CD4-positive, alpha-beta T cell (primary cell): ENCODE measurements at regions not wholly inside any gene's neighbourhood (a gene's known extent, or its start where the extent isn't known, plus 50 kb on each side); places are given as distances from the start of the nearest gene placed in this dataset.
"Not testable (repeated sequence)": the region's sequence is repeated elsewhere in the genome, so short reads cannot be mapped to it uniquely, and the experiment has no call there.

Source experiments
- ATAC-seq: fragments of 200-7000 bp; cut with Tn5 transposase; one replicate; pipeline ENCODE4 v1.10.0; 2022; ENCODE audit warnings: mild to moderate bottlenecking; ENCODE audit not compliant: poor library complexity
- CTCF ChIA-PET: fragments of 350-600 bp; sonication (Branson Sonifier 250); formaldehyde crosslinking; loops from one replicate; lab custom pipeline; 2021; ENCODE audit warnings: antibody characterized with exemption, inconsistent platforms; lab: Charles Lee
- POLR2A ChIA-PET: fragments of 350-600 bp; sonication (Branson Sonifier 250); formaldehyde crosslinking; loops from one replicate; lab custom pipeline; 2021; ENCODE audit warnings: antibody characterized with exemption, inconsistent platforms; lab: Charles Lee
- DNase-seq, 14 experiments: peaks; one replicate each; pipeline ENCODE4 v3.0.0-alpha.2; 2013 to 2020; ENCODE audit warnings: mixed read lengths in 2 of 14
- H3K27ac ChIP-seq, 2 donors: one replicate each; pipeline versions ENCODE4 v1.5.1 to v1.7.0; 2013; ENCODE audit warnings: low read length in 2 of 2, low read depth in 1 of 2, mild to moderate bottlenecking in 1 of 2
- H3K27me3 ChIP-seq, 2 experiments: 1 replicate in 1 of 2; 2 replicates in 1 of 2; pipeline versions ENCODE4 v1.6.1 to v1.7.0; 2013; ENCODE audit warnings: low read length in 2 of 2, control low read depth in 1 of 2, mild to moderate bottlenecking in 1 of 2, moderate library complexity in 1 of 2; ENCODE audit not compliant: insufficient read depth in 2 of 2, control insufficient read depth in 1 of 2
- H3K36me3 ChIP-seq: one replicate; pipeline ENCODE4 v1.6.1; 2013; ENCODE audit warnings: low read length, control low read depth; ENCODE audit not compliant: insufficient read depth
- H3K4me1 ChIP-seq: one replicate; pipeline ENCODE4 v1.6.1; 2013; ENCODE audit warnings: low read length, control low read depth; ENCODE audit not compliant: insufficient read depth
- H3K4me3 ChIP-seq: one replicate; pipeline ENCODE4 v1.5.1; 2013; ENCODE audit warnings: mild to moderate bottlenecking, low read length, moderate library complexity
- H3K9me3 ChIP-seq, 2 experiments: 1 replicate in 1 of 2; 2 replicates in 1 of 2; pipeline versions ENCODE4 v1.6.1 to v1.7.0; 2013; ENCODE audit warnings: low read length in 2 of 2, mild to moderate bottlenecking in 2 of 2, control low read depth in 1 of 2, moderate library complexity in 1 of 2; ENCODE audit not compliant: control insufficient read depth in 1 of 2, insufficient read depth in 1 of 2
- H3K27ac Mint-ChIP-seq: one replicate; pipeline ENCODE4 v1.8.0; 2020; ENCODE audit warnings: mixed read lengths
- H3K27me3 Mint-ChIP-seq: one replicate; pipeline ENCODE4 v1.8.0; 2021; ENCODE audit warnings: mixed read lengths
- H3K36me3 Mint-ChIP-seq: one replicate; pipeline ENCODE4 v1.8.0; 2021; ENCODE audit warnings: low read depth, mixed read lengths
- H3K4me1 Mint-ChIP-seq: one replicate; pipeline ENCODE4 v1.8.0; 2021; ENCODE audit warnings: low read depth, mixed read lengths
- H3K4me3 Mint-ChIP-seq: one replicate; pipeline ENCODE4 v1.8.0; 2020; ENCODE audit warnings: mild to moderate bottlenecking, mixed read lengths
- H3K9me3 Mint-ChIP-seq: one replicate; pipeline ENCODE4 v1.8.0; 2020; ENCODE audit warnings: mixed read lengths
- intact Hi-C, 2 experiments: fragments of 100-400 bp; cut with DNase I in 1 of 2; cut with micrococcal nuclease in 1 of 2; formaldehyde crosslinking; loops; one replicate each; pipeline versions ENCODE4 v1.15.1 to v1.9.0; 2023 to 2025; cut with DNase I, micrococcal nuclease

DNA sequence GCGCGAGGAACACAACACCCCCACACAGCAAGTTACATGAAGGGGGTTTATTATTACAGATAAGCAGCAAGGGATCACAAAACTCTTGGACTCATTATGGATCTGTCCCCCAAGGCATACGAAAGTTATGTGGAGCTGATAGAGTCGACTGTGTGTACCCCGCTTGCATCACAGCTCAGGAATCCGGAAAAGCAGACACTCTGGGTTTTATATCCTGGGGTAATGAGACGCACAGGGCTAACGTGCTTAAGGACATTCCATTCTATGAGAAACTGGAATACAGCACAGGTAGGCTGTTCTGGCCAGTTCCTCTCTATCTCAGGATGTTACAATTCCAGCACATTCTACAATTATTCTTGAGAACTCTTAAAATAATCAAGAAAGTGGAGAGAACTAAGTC, 401.4 kb downstream of the RPIA start:
- H3K9me3 ChIP-seq, H3K27ac Mint-ChIP-seq, H3K27me3 ChIP-seq, H3K36me3 Mint-ChIP-seq, H3K27me3 Mint-ChIP-seq, H3K4me3 Mint-ChIP-seq, H3K4me3 ChIP-seq, intact Hi-C loops, H3K9me3 Mint-ChIP-seq, DNase-seq, CTCF ChIA-PET, H3K4me1 ChIP-seq, POLR2A ChIA-PET, H3K27ac ChIP-seq, ATAC-seq, H3K36me3 ChIP-seq, H3K4me1 Mint-ChIP-seq: not testable (repeated sequence)

DNA sequence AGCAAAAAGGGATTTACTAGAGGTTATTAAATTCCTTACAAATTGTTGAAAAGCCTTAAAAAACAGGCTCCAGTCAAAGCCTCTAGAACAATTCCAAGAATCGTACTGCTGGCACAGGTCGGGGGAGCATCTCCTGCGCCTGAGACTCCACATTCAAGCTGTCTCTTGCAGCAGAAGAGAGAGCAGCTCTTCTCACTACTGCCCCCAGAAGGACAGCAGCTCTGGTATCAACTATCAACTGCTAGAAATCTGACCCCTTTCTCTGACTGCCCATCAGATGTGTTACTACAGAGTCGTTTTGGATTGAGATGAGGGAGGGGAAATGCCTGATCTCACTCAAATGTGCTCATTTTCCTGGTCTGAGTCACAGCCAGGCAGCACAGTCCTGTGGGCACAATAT, 403.6 kb downstream of the RPIA start:
- H3K4me1 ChIP-seq, H3K36me3 ChIP-seq, H3K4me3 ChIP-seq, H3K9me3 Mint-ChIP-seq, H3K27me3 ChIP-seq, POLR2A ChIA-PET, H3K27ac ChIP-seq, DNase-seq, H3K27me3 Mint-ChIP-seq, H3K9me3 ChIP-seq, H3K36me3 Mint-ChIP-seq, ATAC-seq, H3K27ac Mint-ChIP-seq, H3K4me1 Mint-ChIP-seq, H3K4me3 Mint-ChIP-seq, CTCF ChIA-PET, intact Hi-C loops: not testable (repeated sequence)

DNA sequence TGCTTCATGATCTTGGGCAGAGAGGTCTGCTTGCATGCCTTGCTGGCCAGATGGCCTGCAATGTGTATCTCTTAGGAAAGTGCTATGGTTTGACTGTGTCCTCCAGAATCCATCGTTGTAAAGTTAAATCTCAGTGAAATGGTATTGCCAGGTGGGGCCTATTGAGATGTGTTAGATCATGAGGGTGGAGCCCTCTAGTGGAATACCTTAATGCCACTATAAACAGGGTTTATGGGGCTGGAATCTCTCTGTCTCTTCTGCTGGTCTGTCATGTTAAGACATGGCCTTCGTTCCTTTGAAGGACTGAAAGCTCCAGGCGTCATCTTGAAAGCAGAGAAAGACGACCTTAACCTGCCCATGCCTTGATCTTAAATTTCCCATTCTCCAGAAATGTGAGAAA, 411.1 kb downstream of the RPIA start:
- H3K4me1 ChIP-seq, H3K4me3 ChIP-seq, H3K27me3 Mint-ChIP-seq, POLR2A ChIA-PET, H3K27ac Mint-ChIP-seq, ATAC-seq, H3K36me3 ChIP-seq, DNase-seq, H3K27me3 ChIP-seq, H3K36me3 Mint-ChIP-seq, H3K4me1 Mint-ChIP-seq, H3K4me3 Mint-ChIP-seq, H3K27ac ChIP-seq, CTCF ChIA-PET, H3K9me3 ChIP-seq, H3K9me3 Mint-ChIP-seq, intact Hi-C loops: not testable (repeated sequence)

DNA sequence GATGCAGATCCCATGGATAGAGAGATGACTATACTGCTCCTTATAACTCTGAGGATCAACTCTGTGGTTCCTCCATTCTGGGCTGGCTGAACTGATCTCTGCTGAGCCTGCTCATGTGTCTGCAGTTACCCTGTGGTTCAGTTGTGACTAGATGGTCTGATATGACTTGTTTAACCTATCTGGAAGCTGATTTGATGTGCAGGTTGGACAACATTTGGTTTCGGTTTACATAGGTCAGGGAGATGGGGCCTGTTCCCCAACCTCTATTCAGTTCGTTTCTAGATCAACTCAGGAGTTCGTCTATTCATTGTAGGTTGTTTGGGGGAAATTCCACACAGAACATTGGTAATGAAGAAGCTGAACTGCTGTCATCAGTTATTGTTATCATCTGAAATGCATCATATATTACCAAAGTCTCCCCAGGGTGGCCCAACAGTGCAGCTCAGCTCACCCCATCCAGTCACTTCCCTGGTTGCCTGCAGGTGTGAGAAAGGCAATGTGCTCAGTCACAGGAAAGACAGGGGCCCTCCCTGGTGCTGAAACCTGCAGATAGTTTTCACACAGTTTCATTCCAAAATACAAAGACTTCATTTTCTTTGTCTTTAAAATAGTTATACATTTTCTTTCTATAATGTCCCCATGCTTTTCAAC, 415.0 kb downstream of the RPIA start:
- CTCF ChIA-PET, H3K36me3 Mint-ChIP-seq, intact Hi-C loops: not testable (repeated sequence)

DNA sequence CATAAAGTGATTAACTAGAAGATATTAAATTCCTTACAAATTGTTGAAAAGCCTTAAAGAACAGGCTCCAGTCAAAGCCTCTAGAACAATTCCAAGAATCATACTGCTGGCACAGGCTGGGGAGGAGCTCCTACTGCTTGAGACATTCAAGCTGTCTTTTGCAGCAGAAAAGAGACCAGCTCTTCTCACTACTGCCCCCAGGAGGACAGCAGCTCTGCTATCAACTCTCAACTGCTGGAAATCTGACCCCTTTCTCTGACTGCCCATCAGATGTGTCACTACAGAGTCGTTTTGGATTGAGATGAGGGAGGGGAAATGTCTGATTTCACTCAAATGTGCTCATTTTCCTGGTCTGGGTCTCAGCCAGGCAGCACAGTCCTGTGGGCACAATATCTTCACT, 421.0 kb downstream of the RPIA start:
- CTCF ChIA-PET, H3K27me3 ChIP-seq, H3K9me3 Mint-ChIP-seq, H3K9me3 ChIP-seq, H3K36me3 ChIP-seq, H3K4me1 ChIP-seq, H3K27ac Mint-ChIP-seq, DNase-seq, POLR2A ChIA-PET, ATAC-seq, H3K27me3 Mint-ChIP-seq, H3K4me3 ChIP-seq, H3K4me3 Mint-ChIP-seq, intact Hi-C loops, H3K27ac ChIP-seq, H3K4me1 Mint-ChIP-seq, H3K36me3 Mint-ChIP-seq: not testable (repeated sequence)

More for the DNA sequence above, 415.0 kb downstream of the RPIA start:
- POLR2A ChIA-PET, H3K27me3 ChIP-seq, DNase-seq, H3K36me3 ChIP-seq, H3K4me1 Mint-ChIP-seq, H3K9me3 Mint-ChIP-seq, H3K27me3 Mint-ChIP-seq, H3K4me3 ChIP-seq, H3K27ac ChIP-seq, H3K4me1 ChIP-seq, H3K4me3 Mint-ChIP-seq, ATAC-seq, H3K27ac Mint-ChIP-seq, H3K9me3 ChIP-seq: not testable (repeated sequence)

DNA sequence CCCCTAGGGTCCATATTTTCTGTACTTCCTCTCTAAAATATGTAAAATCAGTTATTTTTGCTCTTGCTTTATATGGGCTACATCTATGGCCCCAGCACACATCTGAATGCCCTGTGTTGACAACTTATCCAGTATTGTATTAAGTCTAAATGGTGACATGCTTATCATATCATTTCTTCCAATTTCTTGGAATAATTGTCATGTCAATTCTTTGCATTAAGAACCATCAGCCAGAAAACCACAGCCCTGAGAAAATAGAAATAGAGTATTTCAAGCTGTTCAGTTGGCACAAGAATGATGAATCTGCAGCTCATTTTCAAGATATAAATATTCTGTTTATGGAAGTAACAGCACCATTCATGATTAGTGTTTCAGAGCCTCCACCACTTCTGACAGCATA, 421.8 kb downstream of the RPIA start:
- H3K27ac ChIP-seq, H3K4me3 ChIP-seq, H3K9me3 ChIP-seq, H3K4me1 Mint-ChIP-seq, H3K27ac Mint-ChIP-seq, H3K9me3 Mint-ChIP-seq, intact Hi-C loops, H3K27me3 ChIP-seq, H3K27me3 Mint-ChIP-seq, H3K36me3 Mint-ChIP-seq, DNase-seq, H3K36me3 ChIP-seq, H3K4me1 ChIP-seq, ATAC-seq, CTCF ChIA-PET, POLR2A ChIA-PET, H3K4me3 Mint-ChIP-seq: not testable (repeated sequence)

DNA sequence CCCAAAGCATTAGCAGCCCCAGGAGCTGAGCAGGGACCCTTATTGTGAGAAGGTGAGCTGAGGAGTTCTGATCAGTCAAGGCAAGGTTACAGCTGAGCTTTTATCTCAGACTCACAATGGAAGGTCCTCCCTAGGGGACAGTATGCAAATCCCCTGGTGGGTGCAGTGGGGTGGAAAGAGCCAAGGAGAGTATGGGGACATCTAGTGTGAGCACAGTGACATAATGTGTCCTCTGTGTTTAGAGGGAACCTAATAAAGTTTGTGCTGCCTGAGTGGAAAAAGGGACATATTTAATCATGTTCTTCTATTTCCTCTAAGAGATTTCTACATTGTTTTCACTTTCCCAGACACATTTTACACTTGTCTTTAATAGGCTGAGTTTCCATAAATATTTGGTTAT, 438.0 kb downstream of the RPIA start:
- CTCF ChIA-PET, H3K4me1 ChIP-seq, H3K4me3 Mint-ChIP-seq, H3K27me3 ChIP-seq, H3K4me3 ChIP-seq, H3K27ac Mint-ChIP-seq, DNase-seq, H3K9me3 ChIP-seq, POLR2A ChIA-PET, H3K4me1 Mint-ChIP-seq, H3K27me3 Mint-ChIP-seq, H3K36me3 Mint-ChIP-seq, H3K36me3 ChIP-seq, intact Hi-C loops, H3K27ac ChIP-seq, ATAC-seq, H3K9me3 Mint-ChIP-seq: not testable (repeated sequence)
